OCI-M2 (cell line): ENCODE measurements at regions not wholly inside any gene's neighbourhood (a gene's known extent, or its start where the extent isn't known, plus 50 kb on each side); places are given as distances from the start of the nearest gene placed in this dataset.

Experiments
- DNase-seq: peaks from one replicate; lab custom pipeline; 2025; ENCODE audit not compliant: unreplicated experiment; lab: John Stamatoyannopoulos, UW

DNA sequence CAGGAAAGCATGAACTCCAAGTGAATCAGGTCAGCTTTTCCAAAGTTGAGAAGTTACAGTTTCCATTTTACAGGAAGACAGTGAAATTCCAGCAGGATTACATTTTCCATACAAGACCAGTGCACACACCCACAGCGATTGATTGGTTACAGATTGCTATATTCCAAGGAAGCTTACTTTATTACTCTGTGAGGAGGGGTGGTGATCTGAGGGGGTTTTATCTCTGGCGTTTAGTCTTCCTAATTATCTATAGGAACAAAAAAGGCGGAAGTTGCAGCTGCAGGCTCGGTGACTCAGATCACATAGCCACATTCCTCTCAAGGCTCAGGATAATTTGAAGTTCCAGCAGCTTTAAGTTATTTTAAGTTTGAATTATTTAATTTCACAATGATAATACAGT, 450.4 kb upstream of the NMUR2 start:
- DNase-seq, result no peak

GRCh38 chr5:152861231-152861630, 456.2 kb upstream of the NMUR2 start:
- no peak for DNase-seq

DNA sequence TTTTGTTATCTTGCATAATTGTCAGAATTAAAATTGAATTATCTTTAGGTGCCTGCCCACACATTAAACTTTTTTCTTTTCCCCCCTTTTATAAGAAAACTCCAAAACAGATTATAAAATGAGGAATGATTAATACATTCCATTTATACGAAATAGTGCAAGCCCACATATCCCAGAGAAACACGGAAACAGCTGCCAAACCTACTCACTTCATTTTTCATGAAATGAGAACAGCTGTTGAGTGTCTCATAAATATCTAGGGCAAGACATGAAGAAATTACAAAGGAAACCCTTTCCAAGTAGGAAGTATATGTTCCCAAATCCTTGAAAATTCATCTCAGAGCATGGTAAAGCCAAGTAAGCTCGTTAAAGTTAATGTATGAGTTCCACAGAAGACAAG, 459.4 kb upstream of the NMUR2 start:
- DNase-seq, result no peak

DNA sequence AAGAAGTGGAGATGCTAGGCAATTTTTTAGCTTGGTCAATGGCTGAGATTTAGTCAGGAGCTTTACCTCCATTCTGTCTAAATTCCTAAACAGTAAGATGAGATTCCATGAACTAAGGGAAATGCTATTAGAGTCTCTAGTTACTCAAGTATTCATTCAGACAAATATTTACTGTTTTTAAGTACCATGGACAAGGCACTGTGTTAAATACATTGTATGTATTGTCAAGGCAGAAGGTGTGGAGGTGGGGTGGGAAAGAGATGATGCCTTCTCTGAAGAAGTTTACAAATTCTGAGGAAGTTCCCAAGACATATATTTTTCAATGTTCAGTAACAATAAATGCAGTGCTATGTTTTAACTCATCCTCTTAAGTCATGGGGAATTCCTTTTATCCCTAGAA, 459.9 kb upstream of the NMUR2 start:
- DNase-seq, result no peak

- no peak for DNase-seq
These were observed 464.9 kb upstream of the NMUR2 start for GRCh38 chr5:152869971-152870370.

GRCh38 chr5:152882621-152883020, 477.5 kb upstream of the NMUR2 start:
- no peak for DNase-seq

GRCh38 chr5:152883066-152883775, 478.1 kb upstream of the NMUR2 start:
- no peak for DNase-seq

- DNase-seq, result no peak
These were observed 478.9 kb upstream of the NMUR2 start for GRCh38 chr5:152884006-152884405.

- no peak for DNase-seq
These were observed 495.3 kb upstream of the NMUR2 start for GRCh38 chr5:152900332-152900731.

GRCh38 chr5:152901754-152902153, 496.7 kb upstream of the NMUR2 start:
- DNase-seq, result no peak

DNA sequence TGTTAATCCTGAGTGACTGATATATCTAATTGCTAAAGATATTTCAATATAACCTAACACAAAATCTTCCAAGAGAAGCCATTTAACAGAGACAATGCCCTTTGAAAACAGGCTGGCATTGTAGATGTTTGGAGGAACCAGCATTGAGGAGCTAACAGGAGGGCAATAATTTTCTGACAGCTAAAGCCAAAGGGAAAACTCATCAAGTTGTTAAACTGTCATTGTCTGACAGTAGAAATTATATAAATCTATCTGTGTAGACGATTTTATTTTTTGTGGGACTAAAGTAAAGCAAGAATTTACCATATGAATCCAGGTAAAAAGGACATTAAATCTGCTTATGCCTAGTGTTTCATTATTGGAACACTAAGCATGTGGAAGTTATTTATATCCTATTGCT, 500.2 kb upstream of the NMUR2 start:
- no peak for DNase-seq

DNA sequence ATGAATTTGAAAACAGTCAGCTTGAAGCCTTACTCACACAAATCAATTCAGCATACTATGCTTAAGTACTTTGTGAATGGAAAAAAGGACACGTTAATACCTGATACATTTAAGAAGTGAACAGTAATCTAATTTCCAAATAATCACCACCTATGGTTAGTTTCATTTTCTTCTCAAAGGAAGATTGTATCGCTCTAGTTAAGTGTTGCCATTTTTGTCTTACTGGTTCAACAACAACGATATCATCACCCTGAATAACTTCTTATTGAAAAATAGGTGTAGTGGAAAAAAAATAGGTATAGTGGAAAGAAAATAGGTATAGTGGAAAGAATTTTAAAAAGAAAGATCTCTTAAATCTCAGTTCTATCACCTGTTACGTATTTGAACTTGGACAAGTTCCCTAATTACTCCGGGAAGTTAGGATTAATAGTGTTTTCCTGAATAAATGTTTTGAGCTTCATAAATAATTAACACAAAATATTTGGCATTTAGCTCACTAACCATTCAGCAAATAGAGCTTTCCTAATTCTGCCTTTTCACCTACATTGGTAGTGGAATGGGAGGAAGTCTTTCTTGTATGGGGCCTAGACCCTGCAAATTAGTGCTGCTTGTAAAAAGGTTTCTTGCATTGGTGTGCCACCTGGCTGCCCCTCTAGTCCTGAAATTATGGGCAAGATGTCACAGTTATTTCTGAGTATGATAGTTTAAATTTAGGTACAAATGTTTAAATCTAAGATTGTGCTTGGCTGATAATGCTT, 502.6 kb upstream of the NMUR2 start:
- DNase-seq, result no peak

GRCh38 chr5:152912924-152913323, 507.8 kb upstream of the NMUR2 start:
- DNase-seq, result no peak

DNA sequence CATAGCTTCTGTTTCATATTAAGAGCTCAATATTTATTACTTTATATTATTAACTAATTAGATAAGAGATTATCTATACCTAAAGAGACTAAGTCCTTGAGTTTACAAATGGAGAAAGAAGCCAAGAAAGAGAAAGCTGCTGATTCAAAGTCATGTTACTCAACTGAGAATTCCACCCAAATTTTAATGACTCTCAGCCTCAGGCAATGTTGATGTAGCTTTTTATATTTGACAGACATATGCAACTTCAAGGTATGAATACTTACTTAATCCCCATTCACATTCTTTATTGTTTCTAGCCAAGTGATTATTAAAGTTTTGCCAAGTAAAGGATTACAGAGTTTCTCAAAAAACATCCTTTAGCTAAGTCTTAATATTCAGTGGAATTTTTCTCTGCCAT, 527.5 kb upstream of the NMUR2 start:
- no peak for DNase-seq

DNA sequence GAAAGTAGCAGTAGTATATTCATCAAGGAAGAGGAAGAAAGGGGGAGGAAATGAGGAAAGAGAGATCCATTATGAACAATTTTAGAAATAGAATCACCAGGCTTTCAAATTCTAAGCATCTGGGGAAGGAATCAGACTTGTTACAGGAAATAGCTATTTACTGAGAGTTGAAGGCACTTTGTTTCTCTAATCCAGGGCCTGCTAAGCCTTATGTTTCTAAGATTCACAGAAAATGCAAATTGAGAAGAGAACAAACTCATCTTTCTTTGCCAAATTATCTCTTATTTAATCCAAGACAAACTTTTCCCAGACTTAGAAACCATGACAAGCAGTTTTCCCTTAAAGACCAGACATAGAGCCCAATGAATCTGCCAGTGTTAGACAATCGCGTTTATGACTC, 528.0 kb upstream of the NMUR2 start:
- no peak for DNase-seq

GRCh38 chr5:152938630-152939029, 533.6 kb upstream of the NMUR2 start:
- DNase-seq, result no peak

DNA sequence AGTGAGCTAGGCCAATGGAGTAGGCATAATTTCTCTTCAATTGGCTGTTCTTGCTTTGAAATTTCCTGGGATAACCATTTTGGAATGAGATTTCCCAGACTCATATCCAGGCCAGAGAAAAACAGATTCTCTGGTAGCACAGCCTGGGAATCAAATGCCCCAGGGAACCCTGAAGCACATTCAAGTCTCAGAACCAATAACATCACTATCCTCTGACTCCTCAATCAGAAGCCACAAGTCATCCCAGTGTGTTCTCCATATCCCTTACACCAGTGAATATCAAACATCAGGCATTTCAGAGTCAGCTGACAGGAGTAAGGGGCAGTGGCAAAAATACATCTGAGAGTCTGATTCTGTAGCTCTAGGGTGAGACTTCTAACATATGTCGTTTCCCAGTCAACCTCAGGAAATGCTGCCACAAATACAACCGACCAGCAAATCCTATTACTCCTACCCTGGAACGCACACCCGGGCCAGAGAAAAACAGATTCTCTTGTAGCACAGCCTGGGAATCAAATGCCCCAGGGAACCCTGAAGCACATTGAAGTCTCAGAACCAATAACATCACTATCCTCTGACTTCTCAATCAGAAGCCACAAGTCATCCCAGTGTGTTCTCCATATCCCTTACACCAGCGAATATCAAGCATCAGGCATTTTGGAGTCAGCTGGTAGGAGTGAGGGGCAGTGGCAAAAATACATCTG, 537.7 kb upstream of the NMUR2 start:
- DNase-seq, result no peak

GRCh38 chr5:152953788-152954483, 536.5 kb upstream of the GRIA1 start:
- DNase-seq, result no peak

DNA sequence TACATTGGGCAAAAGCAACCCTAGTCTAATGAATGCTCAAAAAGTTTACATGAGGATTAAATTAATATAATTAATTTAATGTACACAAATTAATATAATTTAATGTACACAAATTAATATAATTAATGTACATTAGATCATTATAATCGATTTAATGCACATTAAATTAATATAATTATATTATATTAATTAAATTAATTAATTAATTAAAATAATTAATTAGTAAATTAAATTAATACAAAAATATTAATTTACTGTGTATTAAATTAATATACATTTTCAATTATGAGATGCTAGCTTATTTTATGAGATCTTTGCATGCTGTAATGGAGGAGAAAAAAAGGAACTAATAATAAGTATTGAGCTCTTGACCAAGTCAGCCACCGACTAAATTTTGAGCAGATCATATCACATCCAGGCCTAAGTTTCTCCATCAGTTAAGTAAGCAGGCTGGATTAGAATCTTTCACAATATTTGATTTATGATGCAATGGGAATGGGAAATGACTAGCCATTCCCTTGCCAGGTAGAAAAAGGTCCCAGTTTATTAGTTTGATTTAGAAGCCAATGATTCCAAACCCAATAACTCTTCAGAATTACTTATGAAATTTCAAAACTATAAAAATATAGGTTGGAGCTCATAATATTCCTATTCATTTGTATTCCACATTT, 533.4 kb upstream of the GRIA1 start:
- DNase-seq, result no peak

- no peak for DNase-seq
These were observed 512.2 kb upstream of the GRIA1 start for GRCh38 chr5:152978141-152978835.
